ENCODE measurements at regions not wholly inside any gene's neighbourhood (a gene's known extent, or its start where the extent isn't known, plus 50 kb on each side); places are given as distances from the start of the nearest gene placed in this dataset.

GRCh38 chr22:48589901-48590300 is 1237.8 kb downstream of the BRD1 start:
- no peak overlapping the region for H3K4me3 ChIP-seq (ENCODE audit: insufficient read depth, low read length, poor library complexity, severe bottlenecking)
- H3K27ac ChIP-seq (ENCODE audit: low read depth, low read length): no peak overlapping the region
- H2AFZ ChIP-seq (ENCODE audit: low read depth, low read length, severe bottlenecking): no peak overlapping the region
- no peak for TF ChIP-seq EZH2phosphoT487 (conservative IDR thresholded peaks at IDR 0.05; ENCODE audit: low read length)
- TF ChIP-seq, protein P1, sequence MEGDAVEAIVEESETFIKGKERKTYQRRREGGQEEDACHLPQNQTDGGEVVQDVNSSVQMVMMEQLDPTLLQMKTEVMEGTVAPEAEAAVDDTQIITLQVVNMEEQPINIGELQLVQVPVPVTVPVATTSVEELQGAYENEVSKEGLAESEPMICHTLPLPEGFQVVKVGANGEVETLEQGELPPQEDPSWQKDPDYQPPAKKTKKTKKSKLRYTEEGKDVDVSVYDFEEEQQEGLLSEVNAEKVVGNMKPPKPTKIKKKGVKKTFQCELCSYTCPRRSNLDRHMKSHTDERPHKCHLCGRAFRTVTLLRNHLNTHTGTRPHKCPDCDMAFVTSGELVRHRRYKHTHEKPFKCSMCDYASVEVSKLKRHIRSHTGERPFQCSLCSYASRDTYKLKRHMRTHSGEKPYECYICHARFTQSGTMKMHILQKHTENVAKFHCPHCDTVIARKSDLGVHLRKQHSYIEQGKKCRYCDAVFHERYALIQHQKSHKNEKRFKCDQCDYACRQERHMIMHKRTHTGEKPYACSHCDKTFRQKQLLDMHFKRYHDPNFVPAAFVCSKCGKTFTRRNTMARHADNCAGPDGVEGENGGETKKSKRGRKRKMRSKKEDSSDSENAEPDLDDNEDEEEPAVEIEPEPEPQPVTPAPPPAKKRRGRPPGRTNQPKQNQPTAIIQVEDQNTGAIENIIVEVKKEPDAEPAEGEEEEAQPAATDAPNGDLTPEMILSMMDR (IDR thresholded peaks at IDR 0.05; ENCODE audit: insufficient read depth, low read length, poor library complexity, severe bottlenecking): no peak
- H3K36me3 ChIP-seq (ENCODE audit: low read length): no peaks in the 10 kb centered on the region
- no peaks in the 10 kb centered on the region; the same call in 1 of the 2 replicates for H3K9me3 ChIP-seq (ENCODE audit: insufficient read depth, low read length)
- no peaks in the 10 kb centered on the region for H3K79me2 ChIP-seq (ENCODE audit: insufficient read depth, low read length)
- no peak overlapping the region for H3K4me2 ChIP-seq (ENCODE audit: low read depth, low read length, poor library complexity, severe bottlenecking)
- no peaks in the 10 kb centered on the region for H3K27me3 ChIP-seq (ENCODE audit: low read length)
- H4K20me1 ChIP-seq (ENCODE audit: low read depth, low read length): no peaks in the 10 kb centered on the region
- no peaks in the 10 kb centered on the region for H3F3A ChIP-seq (ENCODE audit: insufficient read depth)
- H3K9ac ChIP-seq (ENCODE audit: low read length): no peak overlapping the region
- H3K9me2 ChIP-seq (replicated peaks; ENCODE audit: insufficient read depth, low read length): no peaks in the 10 kb centered on the region

DNA sequence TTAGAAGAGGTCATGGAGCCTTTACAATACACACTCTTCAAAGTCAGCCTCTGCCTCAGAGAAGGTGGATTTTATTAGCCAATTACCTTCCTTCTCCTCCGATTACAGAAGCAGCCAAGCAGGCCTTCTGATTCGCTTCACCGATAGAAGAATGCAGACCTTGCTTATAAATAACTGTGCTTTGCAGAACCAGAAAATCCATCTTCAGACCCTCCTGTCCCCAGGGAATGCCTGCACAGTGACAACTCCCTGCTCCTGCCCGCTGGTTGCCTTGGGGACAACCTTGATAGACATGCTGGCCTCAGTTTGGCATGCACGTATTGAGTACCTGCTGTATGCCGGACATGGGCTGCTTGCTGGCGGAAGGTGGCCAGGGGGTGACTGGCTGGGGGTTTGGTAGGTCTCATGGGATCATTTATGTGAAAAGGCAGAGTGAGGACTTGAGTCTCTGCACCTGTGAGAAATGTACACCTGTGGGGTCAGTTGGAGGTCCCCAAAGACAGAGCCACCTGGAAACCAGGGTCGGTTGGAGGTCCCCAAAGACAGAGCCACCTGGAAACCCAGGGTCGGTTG is 1238.7 kb downstream of the BRD1 start:
- no peaks in the 10 kb centered on the region; the same call in 1 of the 2 replicates for H3K9me3 ChIP-seq (ENCODE audit: insufficient read depth, low read length)
- H3K79me2 ChIP-seq (ENCODE audit: insufficient read depth, low read length): no peaks in the 10 kb centered on the region

GRCh38 chr22:48588151-48588877 is 1239.4 kb downstream of the BRD1 start:
- Histone ChIP-seq H3K9ac (ENCODE audit: low read length) (no peak overlapping the region), H3F3A (ENCODE audit: insufficient read depth) (no peaks in the 10 kb centered on the region), H3K27ac (ENCODE audit: low read depth, low read length) (no peak overlapping the region), H3K9me2 (replicated peaks; ENCODE audit: insufficient read depth, low read length) (no peaks in the 10 kb centered on the region), H3K4me2 (ENCODE audit: low read depth, low read length, poor library complexity, severe bottlenecking) (no peak overlapping the region), H4K20me1 (ENCODE audit: low read depth, low read length) (no peaks in the 10 kb centered on the region), H3K27me3 (ENCODE audit: low read length) (no peaks in the 10 kb centered on the region), H3K36me3 (ENCODE audit: low read length) (no peaks in the 10 kb centered on the region), H2AFZ (ENCODE audit: low read depth, low read length, severe bottlenecking) (no peak overlapping the region), H3K4me3 (ENCODE audit: insufficient read depth, low read length, poor library complexity, severe bottlenecking) (no peak overlapping the region), H3K9me3 (ENCODE audit: insufficient read depth, low read length) (peaks cover 3% of the 10 kb centered on the region; the same call in 1 of the 2 replicates), H3K79me2 (ENCODE audit: insufficient read depth, low read length) (no peaks in the 10 kb centered on the region)
- TF ChIP-seq EZH2phosphoT487 (conservative IDR thresholded peaks at IDR 0.05; ENCODE audit: low read length): no peak
- TF ChIP-seq, protein P1 (IDR thresholded peaks at IDR 0.05; ENCODE audit: insufficient read depth, low read length, poor library complexity, severe bottlenecking): no peak

More for the DNA sequence above, 1238.7 kb downstream of the BRD1 start:
- no peak overlapping the region for H2AFZ ChIP-seq (ENCODE audit: low read depth, low read length, severe bottlenecking)
- no peak overlapping the region for H3K9ac ChIP-seq (ENCODE audit: low read length)
- no peaks in the 10 kb centered on the region for H4K20me1 ChIP-seq (ENCODE audit: low read depth, low read length)
- H3K9me2 ChIP-seq (replicated peaks; ENCODE audit: insufficient read depth, low read length): no peaks in the 10 kb centered on the region
- no peak overlapping the region for H3K4me3 ChIP-seq (ENCODE audit: insufficient read depth, low read length, poor library complexity, severe bottlenecking)
- no peak overlapping the region for H3K4me2 ChIP-seq (ENCODE audit: low read depth, low read length, poor library complexity, severe bottlenecking)
- no peak for TF ChIP-seq EZH2phosphoT487 (conservative IDR thresholded peaks at IDR 0.05; ENCODE audit: low read length)
- TF ChIP-seq, protein P1 (IDR thresholded peaks at IDR 0.05; ENCODE audit: insufficient read depth, low read length, poor library complexity, severe bottlenecking): no peak
- no peaks in the 10 kb centered on the region for H3K27me3 ChIP-seq (ENCODE audit: low read length)
- no peaks in the 10 kb centered on the region for H3K36me3 ChIP-seq (ENCODE audit: low read length)
- H3K27ac ChIP-seq (ENCODE audit: low read depth, low read length): no peak overlapping the region
- H3F3A ChIP-seq (ENCODE audit: insufficient read depth): no peaks in the 10 kb centered on the region
